ENCODE measurements at regions not wholly inside any gene's neighbourhood (a gene's known extent, or its start where the extent isn't known, plus 50 kb on each side); places are given as distances from the start of the nearest gene placed in this dataset.
"Not testable (repeated sequence)": the region's sequence is repeated elsewhere in the genome, so short reads cannot be mapped to it uniquely, and the experiment has no call there.

- Histone ChIP-seq H3K4me3 (ENCODE audit: low read depth, low read length, poor library complexity, severe bottlenecking) (no peak overlapping the region), H3K9me3 (ENCODE audit: low read length) (no peaks in the 10 kb centered on the region), H3K27ac (ENCODE audit: low read depth, low read length, poor library complexity, severe bottlenecking) (no peak overlapping the region), H3K36me3 (ENCODE audit: insufficient read depth, low read length) (no peaks in the 10 kb centered on the region), H3K9me2 (ENCODE audit: insufficient read depth, low read length) (no peaks in the 10 kb centered on the region), H3K79me2 (ENCODE audit: insufficient read depth, low read depth, low read length) (no peaks in the 10 kb centered on the region), H4K20me1 (ENCODE audit: insufficient read depth, low read length) (no peaks in the 10 kb centered on the region), H3K4me1 (ENCODE audit: insufficient read depth, low read length, poor library complexity, severe bottlenecking) (no peaks in the 10 kb centered on the region), H3K4me2 (ENCODE audit: low read length) (no peak overlapping the region), H2AFZ (ENCODE audit: low read length) (no peak overlapping the region)
- BruUV-seq (replicated peaks) = no TSS peak
- ChIA-PET CTCF (ENCODE audit: unreplicated experiment) (no interaction called here), POLR2A (interaction anchor here (0.6 kb wide), 1 partner anchor 35 kb away, joined by 3 read pairs; no protein-coding TSS in a partner anchor)
- DNase-seq (ENCODE audit: low spot score) = no peak
- intact Hi-C loops (cut with micrococcal nuclease; ENCODE audit: unreplicated experiment) = no loop called here
- TF ChIP-seq CTCF (conservative IDR thresholded peaks at IDR 0.05; ENCODE audit: low read length) (no peak), EZH2phosphoT487 (IDR thresholded peaks at IDR 0.05; ENCODE audit: borderline replicate concordance, low read depth, low read length) (no peak)
These were observed 76.3 kb upstream of the TIAM1 start for GRCh38 chr21:31420354-31420753.

GRCh38 chr21:31418377-31419001 lies 74.4 kb upstream of the TIAM1 start:
- no peaks in the 10 kb centered on the region for H3K79me2 ChIP-seq (ENCODE audit: insufficient read depth, low read depth, low read length)
- no peak for DNase-seq (ENCODE audit: low spot score)
- CTCF ChIA-PET (ENCODE audit: unreplicated experiment) = no interaction called here
- H4K20me1 ChIP-seq (ENCODE audit: insufficient read depth, low read length) = no peaks in the 10 kb centered on the region
- H3K4me2 ChIP-seq (ENCODE audit: low read length) = no peak overlapping the region
- intact Hi-C loops (cut with micrococcal nuclease; ENCODE audit: unreplicated experiment) = no loop called here
- H3K36me3 ChIP-seq (ENCODE audit: insufficient read depth, low read length) = no peaks in the 10 kb centered on the region
- POLR2A ChIA-PET = interaction anchor here (0.7 to 1.1 kb wide), 2 partner anchors 17 to 263 kb away, joined by 3 to 4 read pairs; no protein-coding TSS in a partner anchor
- TF ChIP-seq CTCF (conservative IDR thresholded peaks at IDR 0.05; ENCODE audit: low read length) (no peak), EZH2phosphoT487 (IDR thresholded peaks at IDR 0.05; ENCODE audit: borderline replicate concordance, low read depth, low read length) (no peak)
- H3K27ac ChIP-seq (ENCODE audit: low read depth, low read length, poor library complexity, severe bottlenecking) = no peak overlapping the region
- H3K9me3 ChIP-seq (ENCODE audit: low read length) = no peaks in the 10 kb centered on the region
- no peak overlapping the region for H3K4me3 ChIP-seq (ENCODE audit: low read depth, low read length, poor library complexity, severe bottlenecking)
- no TSS peak for BruUV-seq (replicated peaks)
- H3K9me2 ChIP-seq (ENCODE audit: insufficient read depth, low read length) = no peaks in the 10 kb centered on the region
- no peaks in the 10 kb centered on the region for H3K4me1 ChIP-seq (ENCODE audit: insufficient read depth, low read length, poor library complexity, severe bottlenecking)
- no peak overlapping the region for H2AFZ ChIP-seq (ENCODE audit: low read length)

GRCh38 chr21:31417214-31417613 lies 73.2 kb upstream of the TIAM1 start:
- H3K79me2 ChIP-seq (ENCODE audit: insufficient read depth, low read depth, low read length); BruUV-seq (replicated peaks); H3K4me1 ChIP-seq (ENCODE audit: insufficient read depth, low read length, poor library complexity, severe bottlenecking); H2AFZ ChIP-seq (ENCODE audit: low read length); H3K9me3 ChIP-seq (ENCODE audit: low read length); H3K4me3 ChIP-seq (ENCODE audit: low read depth, low read length, poor library complexity, severe bottlenecking); H3K4me2 ChIP-seq (ENCODE audit: low read length); H3K27ac ChIP-seq (ENCODE audit: low read depth, low read length, poor library complexity, severe bottlenecking); intact Hi-C loops (cut with micrococcal nuclease; ENCODE audit: unreplicated experiment); H4K20me1 ChIP-seq (ENCODE audit: insufficient read depth, low read length); CTCF ChIA-PET (ENCODE audit: unreplicated experiment); DNase-seq (ENCODE audit: low spot score); H3K36me3 ChIP-seq (ENCODE audit: insufficient read depth, low read length); POLR2A ChIA-PET; H3K9me2 ChIP-seq (ENCODE audit: insufficient read depth, low read length): not testable (repeated sequence)
